ENCODE measurements at regions not wholly inside any gene's neighbourhood (a gene's known extent, or its start where the extent isn't known, plus 50 kb on each side); places are given as distances from the start of the nearest gene placed in this dataset.

DNA sequence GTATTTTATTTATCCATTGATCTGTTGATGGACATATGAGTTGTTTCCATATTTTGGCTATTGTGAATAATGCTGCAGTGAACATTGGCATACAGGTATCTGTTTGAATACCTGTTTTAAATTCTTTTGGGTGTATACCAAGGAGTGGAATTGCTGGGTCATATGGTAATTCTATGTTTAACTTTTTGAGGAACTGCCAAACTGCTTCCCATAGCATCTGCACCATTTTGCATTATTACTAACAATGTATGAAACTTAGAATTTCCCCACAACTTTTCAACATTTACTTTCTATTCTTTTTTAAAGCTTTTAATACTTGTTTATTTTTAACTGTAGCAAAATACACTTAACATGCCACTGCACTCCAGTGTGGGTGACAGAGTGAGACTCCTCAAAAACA lies 57.0 kb upstream of the MSN start:
- Histone ChIP-seq H3K4me3 (no peak overlapping the region), H3K36me3 (no peaks in the 10 kb centered on the region), H3K4me1 (no peaks in the 10 kb centered on the region), H3K9me3 (no peaks in the 10 kb centered on the region), H3K27me3 (no peaks in the 10 kb centered on the region), H3K27ac (no peak overlapping the region)
- DNase-seq, result no peak
- intact Hi-C loops (cut with DNase I; ENCODE audit: low total_unique reads), result no loop called here
- TF ChIP-seq, protein P1, sequence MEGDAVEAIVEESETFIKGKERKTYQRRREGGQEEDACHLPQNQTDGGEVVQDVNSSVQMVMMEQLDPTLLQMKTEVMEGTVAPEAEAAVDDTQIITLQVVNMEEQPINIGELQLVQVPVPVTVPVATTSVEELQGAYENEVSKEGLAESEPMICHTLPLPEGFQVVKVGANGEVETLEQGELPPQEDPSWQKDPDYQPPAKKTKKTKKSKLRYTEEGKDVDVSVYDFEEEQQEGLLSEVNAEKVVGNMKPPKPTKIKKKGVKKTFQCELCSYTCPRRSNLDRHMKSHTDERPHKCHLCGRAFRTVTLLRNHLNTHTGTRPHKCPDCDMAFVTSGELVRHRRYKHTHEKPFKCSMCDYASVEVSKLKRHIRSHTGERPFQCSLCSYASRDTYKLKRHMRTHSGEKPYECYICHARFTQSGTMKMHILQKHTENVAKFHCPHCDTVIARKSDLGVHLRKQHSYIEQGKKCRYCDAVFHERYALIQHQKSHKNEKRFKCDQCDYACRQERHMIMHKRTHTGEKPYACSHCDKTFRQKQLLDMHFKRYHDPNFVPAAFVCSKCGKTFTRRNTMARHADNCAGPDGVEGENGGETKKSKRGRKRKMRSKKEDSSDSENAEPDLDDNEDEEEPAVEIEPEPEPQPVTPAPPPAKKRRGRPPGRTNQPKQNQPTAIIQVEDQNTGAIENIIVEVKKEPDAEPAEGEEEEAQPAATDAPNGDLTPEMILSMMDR (IDR thresholded peaks at IDR 0.05), result no peak
- no peak for TF ChIP-seq EP300 (IDR thresholded peaks at IDR 0.05)
- no peak for TF ChIP-seq POLR2AphosphoS5 (IDR thresholded peaks at IDR 0.05)
- TF ChIP-seq POLR2A (IDR thresholded peaks at IDR 0.05), result no peak

DNA sequence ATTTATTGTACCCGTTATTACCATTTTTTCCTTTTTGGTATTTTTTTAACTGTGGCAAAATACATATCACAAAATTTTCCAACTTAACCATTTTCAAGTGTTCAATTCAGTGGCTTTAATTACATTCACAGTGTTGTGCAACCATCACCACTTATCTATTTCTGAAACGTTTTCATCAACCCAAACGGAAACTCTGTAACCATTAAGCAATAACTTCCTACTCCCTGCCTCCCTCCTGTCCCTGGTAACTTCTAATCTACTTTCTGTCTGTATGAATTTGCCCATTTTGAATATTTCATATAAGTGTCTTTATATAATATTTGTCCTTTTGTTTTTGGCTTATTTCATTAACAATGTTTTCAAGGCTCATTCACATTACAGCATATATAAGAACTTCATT lies 57.4 kb upstream of the MSN start:
- TF ChIP-seq POLR2A (IDR thresholded peaks at IDR 0.05) (no peak), POLR2AphosphoS5 (IDR thresholded peaks at IDR 0.05) (no peak)
- TF ChIP-seq, protein P1 (IDR thresholded peaks at IDR 0.05), result no peak
- Histone ChIP-seq H3K27ac (no peak overlapping the region), H3K27me3 (no peaks in the 10 kb centered on the region), H3K9me3 (no peaks in the 10 kb centered on the region), H3K4me1 (no peaks in the 10 kb centered on the region), H3K4me3 (no peak overlapping the region), H3K36me3 (no peaks in the 10 kb centered on the region)
- no peak for DNase-seq
- 43 to 59% (median 51%) methylated on average over 3 of the region's 3 CpGs for WGBS, 5 donors
- intact Hi-C loops (cut with DNase I; ENCODE audit: low total_unique reads), result no loop called here

DNA sequence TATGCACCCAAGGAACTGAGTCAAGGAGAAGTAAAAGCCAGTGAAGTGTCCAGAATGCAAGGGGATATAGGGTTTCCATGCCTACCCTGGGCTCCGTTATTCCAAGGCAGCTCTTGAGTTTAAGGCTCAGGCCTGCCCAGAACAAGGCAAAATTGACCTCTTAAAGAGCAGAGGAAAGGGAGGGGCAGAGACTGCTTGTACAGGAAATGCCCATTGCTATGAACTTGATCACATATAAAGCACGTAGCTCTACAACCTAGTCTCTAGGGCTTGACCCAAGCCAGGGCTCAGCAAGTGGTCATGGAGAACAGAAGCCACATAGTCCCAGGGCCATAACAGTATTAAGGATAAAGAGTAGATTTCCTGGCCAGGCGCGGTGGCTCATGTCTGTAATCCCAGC lies 58.2 kb upstream of the MSN start:
- no peak overlapping the region for H3K27ac ChIP-seq
- no peak for DNase-seq
- H3K36me3 ChIP-seq, result no peaks in the 10 kb centered on the region
- intact Hi-C loops (cut with DNase I; ENCODE audit: low total_unique reads), result no loop called here
- no peak for TF ChIP-seq EP300 (IDR thresholded peaks at IDR 0.05)
- TF ChIP-seq, protein P1 (IDR thresholded peaks at IDR 0.05), result no peak
- TF ChIP-seq POLR2AphosphoS5 (IDR thresholded peaks at IDR 0.05), result no peak
- no peak for TF ChIP-seq POLR2A (IDR thresholded peaks at IDR 0.05)
- H3K4me1 ChIP-seq, result no peaks in the 10 kb centered on the region
- H3K4me3 ChIP-seq, result no peak overlapping the region
- H3K9me3 ChIP-seq, result no peaks in the 10 kb centered on the region
- H3K27me3 ChIP-seq, result no peaks in the 10 kb centered on the region
- 72 to 86% (median 83%) methylated on average over 4 of the region's 4 CpGs for WGBS, 5 donors

DNA sequence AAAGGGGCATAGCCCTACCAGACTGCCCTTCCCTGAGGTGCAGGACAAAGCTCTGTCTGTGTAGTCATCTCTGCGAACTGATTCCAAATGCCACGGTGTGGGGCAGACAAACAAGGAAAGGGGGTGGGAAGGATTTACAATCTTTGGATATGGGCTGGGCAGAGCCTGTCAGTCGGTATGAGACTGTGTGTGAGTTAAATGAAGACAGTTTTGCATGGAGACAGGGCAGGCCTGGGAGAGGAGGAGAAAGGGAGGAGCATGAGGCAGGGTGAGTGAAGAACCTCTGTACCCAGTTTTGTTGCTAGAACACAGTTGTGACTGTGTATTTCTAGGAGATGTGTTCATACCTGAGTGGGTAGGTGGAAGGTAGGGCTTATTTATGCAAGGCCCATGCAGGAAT lies 59.4 kb upstream of the MSN start:
- H3K4me3 ChIP-seq, result no peak overlapping the region
- H3K27me3 ChIP-seq, result no peaks in the 10 kb centered on the region
- 47 to 69% (median 55%) methylated on average over 3 of the region's 3 CpGs for WGBS, 5 donors
- no peaks in the 10 kb centered on the region for H3K9me3 ChIP-seq
- no peak overlapping the region for H3K27ac ChIP-seq
- intact Hi-C loops (cut with DNase I; ENCODE audit: low total_unique reads), result no loop called here
- no peak for TF ChIP-seq POLR2A (IDR thresholded peaks at IDR 0.05)
- TF ChIP-seq POLR2AphosphoS5 (IDR thresholded peaks at IDR 0.05), result no peak
- no peak for TF ChIP-seq EP300 (IDR thresholded peaks at IDR 0.05)
- TF ChIP-seq, protein P1 (IDR thresholded peaks at IDR 0.05), result no peak
- H3K4me1 ChIP-seq, result no peaks in the 10 kb centered on the region
- DNase-seq, result no peak
- H3K36me3 ChIP-seq, result no peaks in the 10 kb centered on the region

Measured in stomach (tissue), 8 donors.